ENCODE measurements at regions not wholly inside any gene's neighbourhood (a gene's known extent, or its start where the extent isn't known, plus 50 kb on each side); places are given as distances from the start of the nearest gene placed in this dataset.

- DNase-seq (ENCODE audit: low read depth) = no peak
These were observed 225.7 kb downstream of the UTP18 start for GRCh38 chr17:51486091-51486490.

- no peak for DNase-seq (ENCODE audit: low read depth)
These were observed 226.7 kb downstream of the UTP18 start for GRCh38 chr17:51486885-51487520.

DNA sequence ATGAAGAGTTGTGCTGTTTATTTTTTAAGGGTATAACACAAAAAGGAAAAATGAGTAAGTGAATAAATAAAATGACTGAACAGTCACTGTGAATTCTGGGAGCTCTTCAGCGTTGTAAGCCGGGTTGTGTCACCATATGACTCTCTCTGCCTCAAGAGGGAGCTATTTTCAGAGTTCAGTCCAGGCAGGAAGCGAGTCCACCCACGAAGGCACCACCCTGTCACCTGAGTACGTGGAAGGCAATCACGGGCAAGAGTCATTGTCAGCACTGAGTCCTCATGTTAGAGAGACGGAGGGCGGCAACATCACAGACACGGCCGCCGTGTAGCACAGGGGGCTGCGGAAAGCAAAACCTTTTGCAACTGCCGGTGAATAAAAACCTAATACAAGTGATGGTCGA lies 227.6 kb downstream of the UTP18 start:
- DNase-seq (ENCODE audit: low read depth) = no peak

GRCh38 chr17:51491416-51491815 lies 231.1 kb downstream of the UTP18 start:
- no peak for DNase-seq (ENCODE audit: low read depth)

DNA sequence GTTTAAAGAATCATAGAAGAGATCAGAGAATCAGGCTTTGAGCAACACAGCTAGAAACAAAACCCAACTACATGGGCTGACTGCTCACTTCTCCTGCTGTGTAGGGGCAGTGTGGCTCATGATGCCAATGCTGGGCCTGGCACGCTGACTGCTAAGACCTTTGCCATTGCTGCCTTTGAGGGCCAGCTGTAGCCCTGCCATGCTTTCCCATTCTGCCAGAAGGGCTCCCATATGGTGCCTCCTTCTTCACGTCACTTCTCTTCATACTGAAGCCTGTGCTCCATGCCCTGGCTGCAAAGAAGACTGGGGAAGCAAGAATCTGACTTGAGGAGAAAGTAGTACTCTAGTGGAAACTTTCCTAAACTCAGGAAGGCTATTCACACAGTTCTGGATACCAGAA lies 232.9 kb downstream of the UTP18 start:
- no peak for DNase-seq (ENCODE audit: low read depth)

DNA sequence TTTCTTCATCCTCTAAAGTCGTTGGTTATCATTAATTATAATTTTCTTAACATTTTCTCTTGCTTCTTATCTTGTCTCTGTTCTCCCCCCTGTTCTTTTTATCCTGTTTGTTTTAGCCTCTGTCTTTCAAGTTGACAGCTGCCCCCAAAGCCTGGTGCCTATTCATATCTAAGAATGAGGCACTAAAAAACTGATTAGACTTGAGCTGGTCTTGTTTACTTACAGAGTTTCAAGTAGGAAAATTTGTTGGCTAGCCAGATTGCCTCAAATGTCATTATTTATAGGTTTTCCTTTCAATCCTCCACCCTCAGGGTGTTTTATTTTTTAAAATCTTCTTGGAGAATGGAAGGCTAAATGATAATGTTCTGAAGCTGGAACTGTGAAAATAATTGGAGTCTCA lies 236.0 kb downstream of the UTP18 start:
- DNase-seq (ENCODE audit: low read depth) = no peak

GRCh38 chr17:51499897-51500296 lies 239.6 kb downstream of the UTP18 start:
- no peak for DNase-seq (ENCODE audit: low read depth)

DNA sequence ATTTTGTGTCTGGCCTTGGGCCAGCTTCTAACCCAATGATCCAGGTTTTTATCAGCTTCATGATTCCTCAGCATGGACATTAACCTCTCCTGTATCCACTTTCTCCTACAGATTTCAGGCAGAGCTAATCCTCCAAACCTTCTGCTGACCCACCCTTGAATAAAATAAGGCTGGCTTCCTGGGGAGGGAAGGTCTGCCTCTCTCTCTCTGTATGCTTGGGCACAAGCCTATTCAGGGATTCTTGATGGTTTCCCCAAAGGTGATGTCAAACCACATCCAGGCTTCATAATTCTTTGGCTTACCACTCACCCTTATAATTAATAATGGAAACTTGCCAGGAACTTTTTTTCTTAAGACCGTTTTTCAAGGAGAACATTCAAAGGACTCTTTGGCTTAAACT lies 240.1 kb downstream of the UTP18 start:
- DNase-seq (ENCODE audit: low read depth) = no peak

DNA sequence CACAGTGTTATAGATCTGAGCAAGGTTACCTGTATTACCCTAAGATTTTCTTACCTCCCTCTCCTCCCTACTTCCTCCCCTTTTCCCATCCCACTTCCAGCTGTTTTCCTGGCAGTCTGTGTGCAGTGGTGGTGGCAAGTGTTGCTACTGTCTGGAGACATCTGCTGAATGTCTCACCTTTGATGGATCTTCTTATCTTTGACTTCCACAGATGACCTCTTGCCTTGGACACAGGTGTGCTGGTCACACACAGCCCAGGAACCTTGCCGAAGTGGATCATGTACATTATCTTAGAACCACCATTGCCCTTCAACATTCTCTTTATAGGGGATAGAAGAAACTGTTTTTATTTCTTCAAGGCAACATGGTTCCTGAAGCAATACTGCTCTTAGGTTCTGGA lies 245.1 kb downstream of the UTP18 start:
- no peak for DNase-seq (ENCODE audit: low read depth)

DNA sequence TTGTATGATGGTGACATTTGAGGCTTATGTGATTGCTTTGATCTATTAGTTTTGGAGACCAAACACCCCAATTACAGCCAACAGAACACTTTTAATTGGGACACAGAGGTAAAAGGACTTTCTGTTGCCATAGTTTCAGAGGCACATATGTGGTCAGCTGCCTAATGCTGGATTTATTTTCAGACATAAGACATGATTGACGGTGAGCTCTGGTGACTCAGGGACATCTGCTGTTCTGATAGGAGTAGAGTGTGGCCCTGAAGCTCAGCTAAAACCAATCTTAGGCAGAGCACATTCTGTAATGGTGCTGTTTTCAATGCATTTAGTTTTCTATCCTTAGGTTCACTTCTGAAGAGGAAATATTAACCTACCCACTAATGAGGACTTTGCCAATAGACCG lies 247.1 kb downstream of the UTP18 start:
- DNase-seq (ENCODE audit: low read depth) = no peak

DNA sequence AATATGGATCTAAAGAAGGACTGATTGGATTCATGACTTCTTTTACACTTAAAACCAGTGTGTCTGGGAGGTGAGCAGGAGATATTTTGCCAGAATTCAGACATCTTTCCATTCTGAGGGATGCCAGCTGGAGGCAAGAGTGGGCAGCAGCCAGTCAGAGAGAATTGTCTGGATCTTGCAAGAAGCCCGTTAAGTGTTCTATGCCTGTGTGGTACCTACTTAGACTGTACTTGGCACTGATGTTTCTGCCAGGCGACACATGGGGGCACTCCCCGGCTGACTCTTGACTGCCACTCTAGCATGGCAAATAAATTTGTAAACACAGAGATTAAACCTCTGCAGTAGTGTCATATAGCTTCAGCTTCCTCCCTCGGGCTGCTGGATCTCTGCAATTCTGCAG lies 247.7 kb downstream of the UTP18 start:
- DNase-seq (ENCODE audit: low read depth) = no peak

- DNase-seq (ENCODE audit: low read depth) = no peak
These were observed 250.6 kb downstream of the UTP18 start for GRCh38 chr17:51510940-51511339.

GRCh38 chr17:51512220-51512907 lies 252.0 kb downstream of the UTP18 start:
- DNase-seq (ENCODE audit: low read depth) = no peak

DNA sequence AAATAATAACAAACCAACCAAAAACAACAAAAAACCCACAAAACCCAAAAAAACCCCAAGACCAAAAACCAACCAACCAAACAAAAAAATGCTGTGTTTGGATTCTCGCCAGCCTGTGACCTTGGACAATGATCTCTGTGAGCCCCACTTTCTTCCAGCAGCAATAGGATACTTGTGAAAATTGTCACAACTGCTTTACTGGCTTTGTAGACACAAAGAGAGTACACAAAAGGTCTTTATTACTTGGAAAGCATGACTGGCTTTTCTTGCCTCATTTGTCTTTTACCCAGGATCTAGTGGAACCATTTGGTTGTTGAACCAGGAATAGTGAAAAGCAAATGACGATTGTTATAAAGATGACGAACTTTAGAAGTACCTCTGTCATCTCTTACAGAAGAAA lies 256.6 kb downstream of the UTP18 start:
- no peak for DNase-seq (ENCODE audit: low read depth)

GRCh38 chr17:51524524-51524923 lies 264.2 kb downstream of the UTP18 start:
- no peak for DNase-seq (ENCODE audit: low read depth)

GRCh38 chr17:51526507-51526906 lies 266.2 kb downstream of the UTP18 start:
- no peak for DNase-seq (ENCODE audit: low read depth)

DNA sequence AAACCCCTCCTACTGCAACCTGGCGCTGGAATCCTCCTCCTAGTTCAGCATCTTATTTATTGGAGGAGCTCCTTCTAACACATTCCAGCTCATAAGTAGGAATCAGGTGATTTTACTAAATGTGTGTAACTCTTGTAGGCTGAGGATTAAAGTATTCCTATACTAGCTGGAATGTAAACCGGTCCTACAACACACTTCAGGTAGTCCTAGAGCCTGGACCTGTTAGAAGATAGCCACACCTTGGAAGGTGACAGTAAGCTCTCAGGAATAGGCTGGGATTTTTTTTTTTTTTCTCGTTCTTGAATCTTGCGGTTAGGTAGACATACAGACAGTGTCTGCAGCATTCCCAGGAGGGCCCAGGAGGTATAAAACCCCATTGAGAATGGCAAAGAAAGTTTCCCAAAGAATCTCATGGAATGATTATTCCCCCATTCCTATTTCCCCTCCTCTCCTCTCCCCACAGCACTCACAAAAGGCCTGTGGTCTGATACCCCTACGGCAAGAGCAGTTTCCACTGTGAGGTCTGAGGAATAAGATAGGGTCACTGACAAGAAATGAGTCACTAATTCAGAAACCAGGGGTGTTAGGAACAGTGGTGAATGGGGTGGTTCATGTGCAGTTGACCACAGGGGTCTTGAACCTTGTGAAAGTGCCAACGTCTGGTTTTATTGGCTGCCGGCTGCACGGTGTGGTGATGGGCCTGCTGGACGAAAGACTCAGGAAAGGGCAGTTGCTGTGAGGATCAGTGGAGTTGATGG lies 267.1 kb downstream of the UTP18 start:
- no peak for DNase-seq (ENCODE audit: low read depth)

GRCh38 chr17:51528111-51528510 lies 267.8 kb downstream of the UTP18 start:
- no peak for DNase-seq (ENCODE audit: low read depth)

DNA sequence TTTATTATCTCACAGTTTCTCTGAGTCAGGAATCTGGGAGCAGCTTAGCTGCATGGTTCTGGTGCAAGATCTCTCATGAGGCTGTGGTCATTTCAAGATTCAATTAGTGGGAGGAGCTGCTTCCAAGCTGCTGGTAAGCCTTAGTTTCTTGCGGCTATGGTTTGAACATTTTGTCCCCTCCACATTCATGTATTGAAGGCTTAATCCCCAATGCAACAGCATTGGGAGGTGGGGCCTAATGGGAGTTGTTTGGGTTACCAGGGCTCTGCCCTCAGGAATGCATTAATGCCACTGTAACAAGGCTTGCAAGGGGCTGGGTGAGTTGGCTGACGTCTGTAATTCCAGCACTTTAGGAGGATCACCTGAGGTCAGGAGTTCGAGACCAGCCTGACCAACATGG lies 272.9 kb downstream of the UTP18 start:
- no peak for DNase-seq (ENCODE audit: low read depth)

- no peak for DNase-seq (ENCODE audit: low read depth)
These were observed 273.5 kb downstream of the UTP18 start for GRCh38 chr17:51533821-51534220.

GRCh38 chr17:51536627-51537026 lies 276.3 kb downstream of the UTP18 start:
- no peak for DNase-seq (ENCODE audit: low read depth)

GRCh38 chr17:51537996-51538550 lies 277.7 kb downstream of the UTP18 start:
- no peak for DNase-seq (ENCODE audit: low read depth)
